DMS114 treated with DMSO at 0.1 percent for 48 hours (cell line): ENCODE measurements at regions not wholly inside any gene's neighbourhood (a gene's known extent, or its start where the extent isn't known, plus 50 kb on each side); places are given as distances from the start of the nearest gene placed in this dataset.

Experiments
- DNase-seq: peaks from one replicate; lab custom pipeline; 2025; ENCODE audit not compliant: unreplicated experiment; lab: John Stamatoyannopoulos, UW

- no peak for DNase-seq
Measured at GRCh38 chrX:5829469-5829868, 399.2 kb downstream of the NLGN4X start.

- DNase-seq: no peak
Measured at GRCh38 chrX:5829060-5829459, 399.6 kb downstream of the NLGN4X start.

GRCh38 chrX:5823903-5824302, 404.8 kb downstream of the NLGN4X start:
- no peak for DNase-seq

GRCh38 chrX:5810636-5811035, 418.0 kb downstream of the NLGN4X start:
- no peak for DNase-seq

GRCh38 chrX:5807181-5807580, 421.5 kb downstream of the NLGN4X start:
- no peak for DNase-seq

GRCh38 chrX:5802391-5802790, 426.3 kb downstream of the NLGN4X start:
- DNase-seq: no peak

GRCh38 chrX:5791721-5792120, 436.9 kb downstream of the NLGN4X start:
- DNase-seq: no peak

GRCh38 chrX:5788910-5789309, 439.8 kb downstream of the NLGN4X start:
- no peak for DNase-seq

- no peak for DNase-seq
Measured at GRCh38 chrX:5780821-5781220, 447.8 kb downstream of the NLGN4X start.

GRCh38 chrX:5775846-5776430, 452.7 kb downstream of the NLGN4X start:
- no peak for DNase-seq

- DNase-seq: no peak
Measured at GRCh38 chrX:5774446-5774845, 454.2 kb downstream of the NLGN4X start.

GRCh38 chrX:5771441-5771840, 457.2 kb downstream of the NLGN4X start:
- DNase-seq: no peak

GRCh38 chrX:5756616-5757015, 472.1 kb downstream of the NLGN4X start:
- no peak for DNase-seq

GRCh38 chrX:5753291-5753690, 475.4 kb downstream of the NLGN4X start:
- no peak for DNase-seq

GRCh38 chrX:5752831-5753230, 475.8 kb downstream of the NLGN4X start:
- DNase-seq: no peak

GRCh38 chrX:5748586-5749150, 480.0 kb downstream of the NLGN4X start:
- DNase-seq: no peak

GRCh38 chrX:5746231-5746630, 482.4 kb downstream of the NLGN4X start:
- no peak for DNase-seq

- DNase-seq: no peak
Measured at GRCh38 chrX:5733501-5733900, 495.2 kb downstream of the NLGN4X start.

GRCh38 chrX:5730556-5730955, 498.1 kb downstream of the NLGN4X start:
- no peak for DNase-seq

GRCh38 chrX:5726224-5726623, 502.4 kb downstream of the NLGN4X start:
- DNase-seq: no peak

- no peak for DNase-seq
Measured at GRCh38 chrX:5724123-5724522, 504.5 kb downstream of the NLGN4X start.

GRCh38 chrX:5718651-5719050, 510.0 kb downstream of the NLGN4X start:
- no peak for DNase-seq

GRCh38 chrX:5716666-5717065, 512.0 kb downstream of the NLGN4X start:
- no peak for DNase-seq
